HG02759 (cell line): ENCODE measurements at regions not wholly inside any gene's neighbourhood (a gene's known extent, or its start where the extent isn't known, plus 50 kb on each side); places are given as distances from the start of the nearest gene placed in this dataset.

Experiments used
- ATAC-seq: cut with Tn5 transposase; IDR thresholded peaks from one replicate; pipeline ENCODE4 v1.9.1; 2021; ENCODE audit warnings: mild to moderate bottlenecking, moderate library complexity; ENCODE audit not compliant: unreplicated experiment

DNA sequence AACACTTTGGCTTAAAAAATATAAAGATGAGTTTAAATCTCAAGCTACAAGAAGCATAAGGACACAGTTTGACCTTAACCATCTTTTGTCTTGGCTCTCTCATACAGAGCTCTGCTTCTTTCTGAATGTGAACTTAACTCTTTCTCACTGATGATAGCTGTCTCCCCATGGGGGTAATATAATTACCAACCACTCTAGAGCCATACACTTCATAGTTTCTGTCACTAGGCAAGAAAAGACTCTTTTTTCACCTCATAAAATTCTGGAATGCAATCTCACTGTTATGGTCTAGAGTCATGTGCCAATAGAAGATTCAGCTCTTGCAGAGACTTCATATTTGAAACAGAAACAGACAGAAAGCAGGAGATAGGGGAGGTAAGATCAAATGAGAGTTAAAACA lies 481.7 kb upstream of the AGA start:
- ATAC-seq = no peak

DNA sequence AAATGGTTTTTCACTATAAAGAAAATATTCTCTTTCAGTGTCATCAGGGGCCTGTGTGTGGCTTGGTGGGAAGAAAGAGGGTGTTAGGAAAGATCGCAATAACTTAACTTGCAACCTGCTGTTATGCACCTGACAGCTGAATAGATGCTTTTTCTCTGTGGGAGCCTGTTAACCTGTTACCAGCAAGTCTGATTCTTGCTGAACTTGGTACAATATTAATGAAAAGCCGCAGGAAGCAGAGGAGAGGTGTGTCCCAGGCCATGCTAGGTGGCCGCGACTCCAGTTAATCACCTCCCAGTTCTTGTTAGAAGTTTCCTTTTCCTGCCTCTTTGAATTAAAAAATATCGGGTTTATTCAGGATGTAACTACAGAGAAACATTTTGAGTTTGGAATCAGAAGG lies 494.8 kb upstream of the AGA start:
- no peak for ATAC-seq

- no peak for ATAC-seq
Observed at GRCh38 chr4:177938226-177938625, 496.0 kb upstream of the AGA start.

DNA sequence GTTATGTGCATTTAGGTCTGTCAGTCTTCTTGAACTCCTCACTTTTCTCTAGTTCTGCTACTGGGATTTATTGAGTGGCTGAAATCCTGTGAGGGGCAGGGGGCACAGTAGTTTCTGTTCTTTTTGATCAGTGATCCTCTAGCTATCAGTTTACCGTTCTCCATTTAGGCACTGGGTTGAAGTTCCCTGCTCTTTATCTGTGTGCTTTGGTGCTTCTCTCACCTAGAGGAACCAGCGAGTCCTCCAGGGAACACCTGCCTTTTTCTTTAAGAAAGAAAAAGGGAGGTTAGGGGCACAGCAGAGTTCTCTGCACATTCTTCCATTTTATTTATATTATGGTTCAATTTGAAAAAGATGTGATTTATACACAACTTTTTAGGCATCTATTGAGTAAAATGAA lies 503.0 kb upstream of the AGA start:
- ATAC-seq = no peak

DNA sequence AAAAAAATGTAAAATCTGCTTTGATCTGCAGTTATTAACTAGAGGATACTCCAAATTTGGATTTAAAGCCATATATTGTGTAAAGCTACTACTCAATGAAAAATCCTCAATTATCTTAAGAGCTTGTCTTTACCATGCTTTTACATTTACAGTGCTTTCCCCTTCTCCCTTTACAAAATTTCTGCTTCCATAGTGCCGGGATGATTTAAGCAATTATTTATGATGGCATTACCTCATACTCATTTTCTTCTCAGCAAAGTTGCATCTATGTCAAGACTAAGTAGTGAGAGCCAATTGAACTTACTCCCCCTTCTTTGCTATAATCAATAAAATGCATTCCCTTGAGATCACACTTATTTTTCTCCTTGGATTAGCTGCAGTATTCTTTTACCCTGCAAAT lies 505.4 kb upstream of the AGA start:
- ATAC-seq = no peak

DNA sequence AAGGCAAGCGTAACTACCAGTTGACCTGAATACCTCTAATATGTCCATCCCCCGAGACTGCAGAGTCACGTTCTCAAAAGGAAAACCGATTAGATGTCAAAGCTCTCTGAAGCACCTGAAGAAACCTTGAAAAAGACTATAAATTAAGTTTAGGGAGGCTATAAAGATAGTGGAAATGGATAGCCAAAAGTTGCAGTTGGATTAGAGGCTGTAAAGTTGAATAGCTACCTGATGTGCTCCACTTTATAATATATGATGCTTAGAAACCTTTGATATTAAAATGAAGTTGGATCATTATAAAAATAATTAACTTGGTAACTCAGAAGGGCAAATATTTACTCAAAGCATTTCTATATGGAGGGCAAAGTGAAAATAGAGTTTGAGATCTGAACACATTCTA lies 506.6 kb upstream of the AGA start:
- ATAC-seq = no peak

DNA sequence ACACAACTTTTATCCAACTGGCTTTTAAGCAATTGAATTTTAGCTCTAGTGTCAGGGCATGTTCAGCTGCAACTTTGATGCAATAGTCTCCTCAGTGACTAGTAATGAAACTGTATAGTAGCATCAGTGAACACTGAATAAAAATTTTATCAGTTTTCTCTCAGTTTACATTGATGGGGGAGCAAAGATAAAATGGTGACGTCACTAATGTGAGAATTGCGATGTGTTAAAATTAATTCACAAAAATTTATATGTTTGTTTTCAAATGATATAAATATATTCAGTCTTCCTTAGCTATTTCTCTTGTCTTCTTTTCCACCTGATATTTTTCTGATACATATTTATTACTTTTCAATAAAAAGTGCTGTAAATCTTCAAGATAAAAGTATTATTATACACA lies 508.8 kb upstream of the AGA start:
- no peak for ATAC-seq

DNA sequence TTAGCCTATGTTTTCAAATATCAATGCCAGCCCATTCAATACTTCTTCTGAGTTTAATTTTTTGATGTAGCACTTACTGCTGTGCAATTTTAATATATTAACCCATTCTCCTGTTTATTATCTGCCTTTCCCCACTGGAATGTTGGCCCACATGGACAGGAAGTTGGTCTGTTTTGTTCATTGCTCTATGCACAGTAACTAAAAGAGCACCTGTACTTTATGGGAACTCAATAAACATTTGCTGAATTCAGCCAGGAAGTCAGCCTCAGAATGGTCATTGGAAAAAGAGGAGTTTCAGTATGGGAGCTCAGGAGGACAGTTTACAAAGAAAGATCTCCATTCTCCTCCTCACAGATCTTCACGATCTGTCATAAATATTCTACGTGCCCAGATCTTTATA lies 510.5 kb upstream of the AGA start:
- ATAC-seq = no peak

GRCh38 chr4:177957596-177958360 lies 515.5 kb upstream of the AGA start:
- ATAC-seq = no peak

- ATAC-seq = no peak
Observed at GRCh38 chr4:177960566-177960965, 518.3 kb upstream of the AGA start.

- ATAC-seq = no peak
Observed at GRCh38 chr4:177961761-177962380, 519.6 kb upstream of the AGA start.

- no peak for ATAC-seq
Observed at GRCh38 chr4:177964061-177964460, 521.8 kb upstream of the AGA start.

DNA sequence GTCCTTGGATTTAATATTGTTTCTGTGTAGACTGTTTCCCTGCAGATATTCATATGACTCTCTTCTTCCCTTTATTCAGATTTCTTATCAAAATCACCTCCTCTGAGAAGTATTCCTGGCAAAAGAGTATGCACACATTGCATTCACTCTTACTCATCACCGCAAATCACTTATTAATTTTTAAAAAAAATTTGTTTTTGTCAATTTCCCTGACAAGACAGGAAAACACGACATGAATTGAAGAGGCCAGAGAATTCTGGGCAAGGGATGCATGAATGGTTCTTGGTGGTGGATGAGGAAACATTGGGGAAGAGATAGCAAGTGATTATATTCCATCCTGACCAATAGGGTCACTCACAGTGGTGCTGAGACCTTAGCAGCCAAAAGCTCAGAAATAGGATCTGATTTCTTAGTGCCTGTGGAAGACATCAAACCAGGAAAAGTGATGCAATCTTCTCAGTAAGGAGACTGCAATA lies 522.5 kb upstream of the AGA start:
- ATAC-seq = no peak

DNA sequence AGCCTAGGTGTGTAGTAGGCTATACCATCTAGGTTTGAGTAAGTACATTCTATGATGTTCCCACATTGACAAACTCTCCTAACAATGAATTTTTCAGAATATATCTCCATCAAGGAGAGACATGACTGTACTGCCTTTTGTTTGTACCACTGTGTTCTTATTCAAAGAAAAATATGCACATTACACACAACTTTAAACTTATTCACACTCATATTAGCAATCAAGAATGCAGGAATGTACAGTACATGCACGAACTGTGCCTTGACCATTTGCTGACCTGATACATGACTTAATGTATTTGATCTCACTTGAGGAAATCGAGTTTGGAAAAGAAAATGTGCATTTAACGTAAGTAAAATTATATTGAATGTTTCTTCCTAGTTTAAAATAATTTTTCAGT lies 525.1 kb upstream of the AGA start:
- no peak for ATAC-seq

GRCh38 chr4:177968817-177969442 lies 526.7 kb upstream of the AGA start:
- ATAC-seq = no peak

DNA sequence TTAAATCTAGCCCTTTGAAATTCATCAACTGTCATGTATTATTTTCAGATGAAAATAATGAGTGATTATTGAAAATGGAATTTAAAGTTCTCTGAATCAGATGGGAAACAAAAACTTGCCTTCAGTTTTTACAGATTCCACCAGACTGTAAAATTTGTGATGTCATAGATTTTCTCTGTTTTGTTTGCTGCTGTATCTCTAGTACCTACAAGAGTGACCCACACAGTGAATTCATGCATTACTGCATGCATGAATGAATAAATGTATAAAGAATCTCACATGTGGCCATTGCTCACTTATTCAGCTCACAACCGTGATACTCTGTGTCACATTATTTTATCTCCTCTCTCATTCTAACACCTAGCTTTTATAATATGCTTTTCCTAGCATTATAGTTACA lies 532.2 kb upstream of the AGA start:
- no peak for ATAC-seq

- no peak for ATAC-seq
Observed at GRCh38 chr4:177975315-177975987, 533.2 kb upstream of the AGA start.

DNA sequence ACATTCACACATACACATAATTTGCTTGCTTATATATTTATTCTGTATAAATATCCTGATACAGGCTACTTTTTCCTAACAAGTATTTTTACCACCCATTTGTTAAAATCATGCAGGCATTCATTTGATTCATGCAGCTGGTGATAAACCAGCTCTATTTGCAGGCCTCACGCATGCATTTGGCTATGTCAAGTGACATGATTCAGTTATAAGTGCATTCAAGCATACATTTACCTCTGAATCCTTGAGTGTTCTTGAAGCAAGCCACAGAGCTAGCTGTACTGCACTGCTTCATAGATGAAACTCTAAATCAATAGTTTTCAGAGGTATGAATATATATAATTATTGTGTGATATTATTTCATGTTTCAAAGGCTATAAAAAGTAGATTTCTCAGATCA lies 544.0 kb upstream of the AGA start:
- ATAC-seq = no peak

DNA sequence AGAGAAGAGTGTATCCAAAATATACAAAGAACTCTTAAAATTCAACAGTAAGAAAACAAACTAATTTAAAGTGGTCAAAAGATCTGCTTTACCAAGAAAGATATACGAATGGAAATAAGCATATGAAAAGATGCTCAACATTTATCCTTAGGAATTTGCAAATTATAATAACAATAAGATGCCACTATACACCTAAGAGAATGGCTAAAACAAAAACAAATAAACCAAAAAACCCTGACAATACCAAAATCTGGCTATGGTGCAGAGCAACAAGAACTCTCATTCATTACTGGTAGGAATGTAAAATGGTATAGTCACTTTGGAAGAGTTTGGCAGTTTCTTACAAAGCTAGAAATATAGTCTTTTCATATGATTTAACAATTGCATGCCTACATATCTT lies 545.7 kb upstream of the AGA start:
- ATAC-seq = no peak

DNA sequence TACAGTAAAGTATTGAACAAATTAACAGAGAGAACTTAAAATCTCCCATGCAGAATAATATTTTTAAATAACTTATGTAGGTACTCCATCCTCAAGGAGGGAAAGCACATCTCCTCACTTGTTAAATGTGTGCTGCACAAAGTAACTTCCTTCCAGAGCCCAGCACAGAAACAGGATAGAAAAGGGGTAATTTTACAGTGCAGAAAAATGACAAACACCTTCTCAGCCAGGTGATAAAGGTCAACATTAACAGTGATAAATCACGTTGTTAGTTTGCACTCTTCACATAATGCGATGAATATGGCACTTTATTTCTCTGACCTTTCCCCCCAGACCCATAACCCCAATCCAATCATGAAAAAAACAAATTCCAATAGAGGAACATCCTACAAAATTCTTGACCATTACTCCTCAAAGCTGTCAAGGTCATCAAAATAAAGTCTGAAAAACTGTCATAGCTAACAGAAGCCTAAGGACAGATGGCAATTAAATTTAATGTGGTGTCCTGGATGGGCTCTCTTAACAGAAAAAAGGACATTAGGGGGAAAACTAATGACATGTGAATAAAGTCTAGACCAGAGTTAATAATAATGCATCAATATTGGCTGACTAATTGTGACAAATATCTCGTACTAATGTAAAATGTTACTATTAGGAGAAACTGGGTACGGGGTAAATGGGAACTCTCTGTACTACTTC lies 547.4 kb upstream of the AGA start:
- no peak for ATAC-seq

DNA sequence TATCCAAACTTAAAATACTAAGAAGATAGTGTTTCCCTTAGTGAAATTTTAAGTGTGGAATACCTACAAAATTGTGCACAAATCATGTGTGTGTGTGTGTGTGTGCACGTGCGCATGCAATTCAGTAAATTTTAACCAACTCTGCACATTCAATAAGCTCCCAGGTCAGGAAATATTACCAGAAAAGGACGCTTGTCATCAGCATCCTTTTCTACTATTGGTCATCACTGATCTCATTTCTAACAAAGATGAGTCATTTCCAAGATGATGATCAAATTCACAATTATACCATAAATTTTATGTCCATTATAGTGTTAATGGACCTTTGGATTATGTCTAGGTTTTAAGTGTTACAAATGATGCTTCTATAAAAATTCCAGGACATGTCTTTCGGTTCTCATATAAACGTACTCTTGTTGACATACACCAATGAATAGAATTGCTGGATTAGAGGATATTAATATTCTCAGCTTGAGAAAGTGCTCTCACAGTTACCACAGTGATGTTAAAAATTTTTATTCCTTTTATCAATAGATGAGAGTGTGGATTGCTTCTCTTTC lies 560.9 kb upstream of the AGA start:
- no peak for ATAC-seq
